ENCODE measurements at regions not wholly inside any gene's neighbourhood (a gene's known extent, or its start where the extent isn't known, plus 50 kb on each side); places are given as distances from the start of the nearest gene placed in this dataset.

- TF ChIP-seq CTCF (IDR thresholded peaks at IDR 0.05; ENCODE audit: low read depth, low read length) (no peak), POLR2A (IDR thresholded peaks at IDR 0.05; ENCODE audit: extremely low read depth, insufficient read length) (no peak), MAX (IDR thresholded peaks at IDR 0.05; ENCODE audit: low read depth, low read length) (no peak), MYC (IDR thresholded peaks at IDR 0.05; ENCODE audit: low read depth, low read length) (no peak)
Measured at GRCh38 chr4:79049840-79050540, 110.8 kb upstream of the PAQR3 start.

Data from NB4 (cell line).